ENCODE measurements at regions not wholly inside any gene's neighbourhood (a gene's known extent, or its start where the extent isn't known, plus 50 kb on each side); places are given as distances from the start of the nearest gene placed in this dataset.
A peak's percentile ranks its signal among the peaks of the same experiment; 100 is the strongest.

GRCh38 chr2:19574778-19575260 is 216.4 kb upstream of the OSR1 start:
- H3K9me3 ChIP-seq (ENCODE audit: insufficient read depth, low read length), result no peaks in the 10 kb centered on the region
- H3K4me1 ChIP-seq (ENCODE audit: insufficient read depth, insufficient read length), result no peaks in the 10 kb centered on the region
- H3K9ac ChIP-seq (ENCODE audit: insufficient read length, low read depth), result no peak overlapping the region
- H3K27me3 ChIP-seq (ENCODE audit: insufficient read depth, insufficient read length), result no peaks in the 10 kb centered on the region
- H3K4me3 ChIP-seq (ENCODE audit: insufficient read length, low read depth), result no peak overlapping the region
- no peak for TF ChIP-seq ZNF274 (IDR thresholded peaks at IDR 0.05; ENCODE audit: low read depth, low read length)
- TF ChIP-seq YY1 (IDR thresholded peaks at IDR 0.05; ENCODE audit: insufficient read depth, insufficient read length), result no peak
- no peak for TF ChIP-seq SUZ12 (IDR thresholded peaks at IDR 0.05; ENCODE audit: extremely low read depth, insufficient read depth, insufficient read length)
- H3K36me3 ChIP-seq (ENCODE audit: insufficient read depth, insufficient read length, low read length), result no peaks in the 10 kb centered on the region
- DNase-seq (ENCODE audit: low read depth, low spot score), result no peak

- H3K9me3 ChIP-seq (ENCODE audit: insufficient read depth, low read length), result no peaks in the 10 kb centered on the region
- no peaks in the 10 kb centered on the region for H3K27me3 ChIP-seq (ENCODE audit: insufficient read depth, insufficient read length)
- TF ChIP-seq SUZ12 (IDR thresholded peaks at IDR 0.05; ENCODE audit: extremely low read depth, insufficient read depth, insufficient read length), result no peak
- TF ChIP-seq YY1 (IDR thresholded peaks at IDR 0.05; ENCODE audit: insufficient read depth, insufficient read length), result no peak
- TF ChIP-seq ZNF274 (IDR thresholded peaks at IDR 0.05; ENCODE audit: low read depth, low read length), result no peak
- H3K4me1 ChIP-seq (ENCODE audit: insufficient read depth, insufficient read length), result no peaks in the 10 kb centered on the region
- H3K36me3 ChIP-seq (ENCODE audit: insufficient read depth, insufficient read length, low read length), result no peaks in the 10 kb centered on the region
- no peak for DNase-seq (ENCODE audit: low read depth, low spot score)
- H3K9ac ChIP-seq (ENCODE audit: insufficient read length, low read depth), result no peak overlapping the region
- no peak overlapping the region for H3K4me3 ChIP-seq (ENCODE audit: insufficient read length, low read depth)
Measured at GRCh38 chr2:19573784-19574183, 215.4 kb upstream of the OSR1 start.

- Histone ChIP-seq H3K27me3 (ENCODE audit: insufficient read depth, insufficient read length) (no peaks in the 10 kb centered on the region), H3K4me3 (ENCODE audit: insufficient read length, low read depth) (no peak overlapping the region), H3K36me3 (ENCODE audit: insufficient read depth, insufficient read length, low read length) (no peaks in the 10 kb centered on the region), H3K9me3 (ENCODE audit: insufficient read depth, low read length) (no peaks in the 10 kb centered on the region), H3K4me1 (ENCODE audit: insufficient read depth, insufficient read length) (no peaks in the 10 kb centered on the region), H3K9ac (ENCODE audit: insufficient read length, low read depth) (no peak overlapping the region)
- no peak for TF ChIP-seq ZNF274 (IDR thresholded peaks at IDR 0.05; ENCODE audit: low read depth, low read length)
- TF ChIP-seq SUZ12 (IDR thresholded peaks at IDR 0.05; ENCODE audit: extremely low read depth, insufficient read depth, insufficient read length), result no peak
- TF ChIP-seq YY1 (IDR thresholded peaks at IDR 0.05; ENCODE audit: insufficient read depth, insufficient read length), result no peak
- no peak for DNase-seq (ENCODE audit: low read depth, low spot score)
Measured at GRCh38 chr2:19571773-19572172, 213.3 kb upstream of the OSR1 start.

- Histone ChIP-seq H3K36me3 (ENCODE audit: insufficient read depth, insufficient read length, low read length) (no peaks in the 10 kb centered on the region), H3K4me3 (ENCODE audit: insufficient read length, low read depth) (no peak overlapping the region), H3K4me1 (ENCODE audit: insufficient read depth, insufficient read length) (no peaks in the 10 kb centered on the region), H3K9ac (ENCODE audit: insufficient read length, low read depth) (no peak overlapping the region), H3K27me3 (ENCODE audit: insufficient read depth, insufficient read length) (no peaks in the 10 kb centered on the region), H3K9me3 (ENCODE audit: insufficient read depth, low read length) (no peaks in the 10 kb centered on the region)
- no peak for TF ChIP-seq YY1 (IDR thresholded peaks at IDR 0.05; ENCODE audit: insufficient read depth, insufficient read length)
- no peak for TF ChIP-seq SUZ12 (IDR thresholded peaks at IDR 0.05; ENCODE audit: extremely low read depth, insufficient read depth, insufficient read length)
- no peak for TF ChIP-seq ZNF274 (IDR thresholded peaks at IDR 0.05; ENCODE audit: low read depth, low read length)
- DNase-seq (ENCODE audit: low read depth, low spot score), result peak; percentile 11
Measured at GRCh38 chr2:19569300-19569791, 210.9 kb upstream of the OSR1 start.

GRCh38 chr2:19568809-19569208 is 210.4 kb upstream of the OSR1 start:
- Histone ChIP-seq H3K9me3 (ENCODE audit: insufficient read depth, low read length) (no peaks in the 10 kb centered on the region), H3K36me3 (ENCODE audit: insufficient read depth, insufficient read length, low read length) (no peaks in the 10 kb centered on the region), H3K4me3 (ENCODE audit: insufficient read length, low read depth) (no peak overlapping the region), H3K4me1 (ENCODE audit: insufficient read depth, insufficient read length) (no peaks in the 10 kb centered on the region), H3K9ac (ENCODE audit: insufficient read length, low read depth) (no peak overlapping the region), H3K27me3 (ENCODE audit: insufficient read depth, insufficient read length) (no peaks in the 10 kb centered on the region)
- DNase-seq (ENCODE audit: low read depth, low spot score), result no peak
- TF ChIP-seq ZNF274 (IDR thresholded peaks at IDR 0.05; ENCODE audit: low read depth, low read length) (no peak), YY1 (IDR thresholded peaks at IDR 0.05; ENCODE audit: insufficient read depth, insufficient read length) (no peak), SUZ12 (IDR thresholded peaks at IDR 0.05; ENCODE audit: extremely low read depth, insufficient read depth, insufficient read length) (no peak)

GRCh38 chr2:19560785-19561184 is 202.4 kb upstream of the OSR1 start:
- Histone ChIP-seq H3K4me1 (ENCODE audit: insufficient read depth, insufficient read length) (no peaks in the 10 kb centered on the region), H3K36me3 (ENCODE audit: insufficient read depth, insufficient read length, low read length) (no peaks in the 10 kb centered on the region), H3K27me3 (ENCODE audit: insufficient read depth, insufficient read length) (no peaks in the 10 kb centered on the region), H3K9me3 (ENCODE audit: insufficient read depth, low read length) (no peaks in the 10 kb centered on the region), H3K4me3 (ENCODE audit: insufficient read length, low read depth) (no peak overlapping the region), H3K9ac (ENCODE audit: insufficient read length, low read depth) (no peak overlapping the region)
- TF ChIP-seq YY1 (IDR thresholded peaks at IDR 0.05; ENCODE audit: insufficient read depth, insufficient read length) (no peak), ZNF274 (IDR thresholded peaks at IDR 0.05; ENCODE audit: low read depth, low read length) (no peak), SUZ12 (IDR thresholded peaks at IDR 0.05; ENCODE audit: extremely low read depth, insufficient read depth, insufficient read length) (no peak)
- no peak for DNase-seq (ENCODE audit: low read depth, low spot score)

- TF ChIP-seq SUZ12 (IDR thresholded peaks at IDR 0.05; ENCODE audit: extremely low read depth, insufficient read depth, insufficient read length) (no peak), YY1 (IDR thresholded peaks at IDR 0.05; ENCODE audit: insufficient read depth, insufficient read length) (no peak), ZNF274 (IDR thresholded peaks at IDR 0.05; ENCODE audit: low read depth, low read length) (no peak)
- H3K9me3 ChIP-seq (ENCODE audit: insufficient read depth, low read length), result no peaks in the 10 kb centered on the region
- no peaks in the 10 kb centered on the region for H3K36me3 ChIP-seq (ENCODE audit: insufficient read depth, insufficient read length, low read length)
- H3K4me1 ChIP-seq (ENCODE audit: insufficient read depth, insufficient read length), result no peaks in the 10 kb centered on the region
- H3K27me3 ChIP-seq (ENCODE audit: insufficient read depth, insufficient read length), result no peaks in the 10 kb centered on the region
- no peak overlapping the region for H3K4me3 ChIP-seq (ENCODE audit: insufficient read length, low read depth)
- DNase-seq (ENCODE audit: low read depth, low spot score), result no peak
- H3K9ac ChIP-seq (ENCODE audit: insufficient read length, low read depth), result no peak overlapping the region
Measured at GRCh38 chr2:19559596-19560240, 201.3 kb upstream of the OSR1 start.
